Esophagus squamous epithelium (tissue), 5 donors: ENCODE measurements at regions not wholly inside any gene's neighbourhood (a gene's known extent, or its start where the extent isn't known, plus 50 kb on each side); places are given as distances from the start of the nearest gene placed in this dataset.

Experiments used
- DNase-seq: peaks from one replicate; lab custom pipeline; 2025; lab: John Stamatoyannopoulos, UW
- H3K27ac ChIP-seq, 4 donors: fragments of 200-600 bp; sonication (generic); one replicate each; pipeline ENCODE4 v1.5.1; 2016 to 2019; ENCODE audit warnings: mild to moderate bottlenecking in 1 of 4
- H3K27me3 ChIP-seq, 4 donors: fragments of 200-600 bp; sonication (generic); 1 replicate in 3 of 4; 2 replicates in 1 of 4; pipeline versions ENCODE4 v1.5.1 to v1.6.0; 2017 to 2021; ENCODE audit warnings: antibody characterized with exemption in 1 of 4
- H3K36me3 ChIP-seq, 3 donors: fragments of 200-600 bp; sonication (generic); one replicate each; pipeline ENCODE4 v1.5.1; 2016 to 2019
- H3K4me1 ChIP-seq, 3 donors: fragments of 200-600 bp; sonication (generic); one replicate each; pipeline ENCODE4 v1.5.1; 2017 to 2019
- H3K4me3 ChIP-seq, 4 donors: fragments of 200-600 bp; sonication (generic); 1 replicate in 3 of 4; 2 replicates in 1 of 4; pipeline ENCODE4 v1.5.1; 2016 to 2019; ENCODE audit warnings: mild to moderate bottlenecking in 2 of 4, moderate library complexity in 1 of 4
- H3K9me3 ChIP-seq, 3 donors: fragments of 200-600 bp; sonication (generic); one replicate each; pipeline ENCODE4 v1.5.1; 2016 to 2019
- CTCF ChIP-seq, 6 experiments: fragments of 450-650 bp in 4 of 6; fragments of 200-600 bp in 2 of 6; sonication (generic) in 2 of 6; IDR thresholded peaks; one replicate each; pipeline ENCODE4 v1.5.1; 2016 to 2019; ENCODE audit warnings: antibody characterized with exemption in 6 of 6, mild to moderate bottlenecking in 4 of 6, moderate library complexity in 4 of 6
- POLR2A ChIP-seq, 4 donors: fragments of 450-650 bp; IDR thresholded peaks; one replicate each; pipeline ENCODE4 v1.6.1; 2017; ENCODE audit warnings: antibody characterized with exemption in 4 of 4, mild to moderate bottlenecking in 4 of 4, moderate library complexity in 3 of 4
- WGBS, 2 donors: methylation state at CpG; one replicate each; pipeline ENCODE4 v1.1.5; 2018; 5-methylcytosine and 5-hydroxymethylcytosine counted together
- intact Hi-C: fragments of 100-400 bp; cut with DNase I; formaldehyde crosslinking; loops from one replicate; pipeline ENCODE4 v1.15.0; 2022
- donor health status: DM: yes; HTN: yes; CAD: no.

- Histone ChIP-seq H3K27ac (no peak overlapping the region), H3K4me1 (no peaks in the 10 kb centered on the region), H3K4me3 (no peak overlapping the region), H3K36me3 (no peaks in the 10 kb centered on the region), H3K27me3 (no peaks in the 10 kb centered on the region), H3K9me3 (no peaks in the 10 kb centered on the region)
- WGBS, 2 donors: 58 to 64% methylated on average over 3 of the region's 3 CpGs
- DNase-seq: no peak
- TF ChIP-seq POLR2A (IDR thresholded peaks at IDR 0.05): no peak
- TF ChIP-seq CTCF (IDR thresholded peaks at IDR 0.05): no peak
- intact Hi-C loops: no loop called here
These were observed 175.4 kb downstream of the SEM1 start for GRCh38 chr7:96534221-96534620.

GRCh38 chr7:96532428-96532935, 177.2 kb downstream of the SEM1 start:
- 64 to 68% methylated on average over 2 of the region's 2 CpGs for WGBS, 2 donors
- no peak overlapping the region for H3K27ac ChIP-seq
- DNase-seq: no peak
- H3K4me1 ChIP-seq: no peaks in the 10 kb centered on the region
- H3K9me3 ChIP-seq: no peaks in the 10 kb centered on the region
- TF ChIP-seq CTCF (IDR thresholded peaks at IDR 0.05) (no peak), POLR2A (IDR thresholded peaks at IDR 0.05) (no peak)
- intact Hi-C loops: no loop called here
- H3K4me3 ChIP-seq: no peak overlapping the region
- H3K36me3 ChIP-seq: no peaks in the 10 kb centered on the region
- H3K27me3 ChIP-seq: no peaks in the 10 kb centered on the region

- Histone ChIP-seq H3K27me3 (peaks cover 0 to 8% (median 0%) of the 10 kb centered on the region in 4 donors), H3K4me3 (no peak overlapping the region), H3K4me1 (no peaks in the 10 kb centered on the region), H3K27ac (no peak overlapping the region), H3K9me3 (no peaks in the 10 kb centered on the region), H3K36me3 (no peaks in the 10 kb centered on the region)
- WGBS, 2 donors: 68 to 75% methylated on average over 1 of the region's 1 CpG
- DNase-seq: no peak
- TF ChIP-seq POLR2A (IDR thresholded peaks at IDR 0.05) (no peak), CTCF (IDR thresholded peaks at IDR 0.05) (no peak)
- intact Hi-C loops: no loop called here
These were observed 178.3 kb downstream of the SEM1 start for GRCh38 chr7:96531331-96531730.

GRCh38 chr7:96530786-96531185, 178.9 kb downstream of the SEM1 start:
- no peak for DNase-seq
- Histone ChIP-seq H3K36me3 (no peaks in the 10 kb centered on the region), H3K4me1 (no peaks in the 10 kb centered on the region), H3K27ac (no peak overlapping the region), H3K4me3 (no peak overlapping the region), H3K9me3 (no peaks in the 10 kb centered on the region), H3K27me3 (peaks cover 0 to 11% (median 0%) of the 10 kb centered on the region in 4 donors)
- TF ChIP-seq POLR2A (IDR thresholded peaks at IDR 0.05): no peak
- TF ChIP-seq CTCF (IDR thresholded peaks at IDR 0.05): no peak
- intact Hi-C loops: no loop called here
- 88 to 89% methylated on average over 1 of the region's 1 CpG for WGBS, 2 donors

GRCh38 chr7:96527133-96527827, 182.4 kb downstream of the SEM1 start:
- H3K27me3 ChIP-seq: peaks cover 0 to 17% (median 0%) of the 10 kb centered on the region in 4 donors
- no peaks in the 10 kb centered on the region for H3K36me3 ChIP-seq
- WGBS, 2 donors: 74 to 77% methylated on average over 9 of the region's 9 CpGs
- no peak for DNase-seq
- intact Hi-C loops: no loop called here
- no peak overlapping the region for H3K4me3 ChIP-seq
- H3K9me3 ChIP-seq: no peaks in the 10 kb centered on the region
- H3K4me1 ChIP-seq: no peaks in the 10 kb centered on the region
- TF ChIP-seq POLR2A (IDR thresholded peaks at IDR 0.05): no peak
- no peak for TF ChIP-seq CTCF (IDR thresholded peaks at IDR 0.05)
- no peak overlapping the region for H3K27ac ChIP-seq
